IMR-90 (cell line): ENCODE measurements at regions not wholly inside any gene's neighbourhood (a gene's known extent, or its start where the extent isn't known, plus 50 kb on each side); places are given as distances from the start of the nearest gene placed in this dataset.

Experiments used
- ATAC-seq: fragments of 200-7000 bp; cut with Tn5 transposase; 2 replicates; pipeline ENCODE4 v1.9.1; 2020; ENCODE audit warnings: low read depth, mild to moderate bottlenecking, moderate library complexity
- BruUV-seq: library from RNA; stranded (reverse); fragments of 400-500 nt; replicated peaks from 2 replicates; lab custom pipeline; 2021; lab: Mats Ljungman, UMichigan
- CTCF ChIA-PET: fragments of 300-600 bp; formaldehyde crosslinking; extraction: SDS; loops from one replicate; lab custom pipeline; 2021; ENCODE audit warnings: antibody characterized with exemption; lab: Yijun Ruan, JAX
- POLR2A ChIA-PET: fragments of 300-600 bp; sonication (Branson Sonifier 250); formaldehyde crosslinking; loops from one replicate; lab custom pipeline; 2022; ENCODE audit warnings: antibody characterized with exemption; ENCODE audit not compliant: unreplicated experiment; lab: Charles Lee
- DNase-seq: peaks from one replicate; pipeline ENCODE4 v3.0.0; 2013
- H2AFZ ChIP-seq: replicated peaks from 2 replicates; pipeline ENCODE3; 2013; ENCODE audit warnings: low read length, mild to moderate bottlenecking; ENCODE audit not compliant: poor library complexity
- H2AK5ac ChIP-seq: 2 replicates; pipeline ENCODE4 v1.6.1; 2013; ENCODE audit warnings: low read depth, low read length, inconsistent platforms
- H2AK9ac ChIP-seq: replicated peaks from 2 replicates; pipeline ENCODE3; 2013; ENCODE audit warnings: mild to moderate bottlenecking, low read depth, low read length, moderate library complexity; ENCODE audit not compliant: poor library complexity
- H2BK120ac ChIP-seq: 2 replicates; pipeline ENCODE4 v1.6.1; 2013; ENCODE audit warnings: low read depth, low read length, inconsistent platforms
- H2BK15ac ChIP-seq: 3 replicates; pipeline ENCODE4 v1.6.1; 2013; ENCODE audit warnings: low read depth, low read length, inconsistent platforms
- H2BK20ac ChIP-seq: 2 replicates; pipeline ENCODE4 v1.6.1; 2013; ENCODE audit warnings: low read depth, mild to moderate bottlenecking, inconsistent platforms, low read length, moderate library complexity
- H2BK5ac ChIP-seq: 2 replicates; pipeline ENCODE4 v1.6.1; 2013; ENCODE audit warnings: mild to moderate bottlenecking, low read depth, low read length, inconsistent platforms; ENCODE audit not compliant: poor library complexity, severe bottlenecking
- H3K14ac ChIP-seq: replicated peaks from 2 replicates; pipeline ENCODE4 v1.6.1; 2013; ENCODE audit warnings: low read depth, low read length, inconsistent platforms
- H3K18ac ChIP-seq: 2 replicates; pipeline ENCODE4 v1.6.1; 2013; ENCODE audit warnings: low read depth, low read length, control low read depth
- H3K23ac ChIP-seq: 2 replicates; pipeline ENCODE4 v1.6.1; 2013; ENCODE audit warnings: low read depth, low read length, inconsistent platforms
- H3K27ac ChIP-seq: 2 replicates; pipeline ENCODE4 v1.5.1; 2013; ENCODE audit warnings: mild to moderate bottlenecking, control low read depth, low read length; ENCODE audit not compliant: insufficient read depth
- H3K27me3 ChIP-seq: 2 replicates; pipeline ENCODE4 v1.6.1; 2013; ENCODE audit warnings: low read length; ENCODE audit not compliant: control insufficient read depth, insufficient read depth
- H3K36me3 ChIP-seq: 2 replicates; pipeline ENCODE4 v1.6.1; 2013; ENCODE audit warnings: low read length, mixed read lengths; ENCODE audit not compliant: control insufficient read depth, insufficient read depth
- H3K4ac ChIP-seq: 2 replicates; pipeline ENCODE4 v1.6.1; 2013; ENCODE audit warnings: low read depth, low read length, inconsistent platforms
- H3K4me1 ChIP-seq: 2 replicates; pipeline ENCODE4 v1.6.1; 2013; ENCODE audit warnings: low read length, mixed read lengths; ENCODE audit not compliant: control insufficient read depth, insufficient read depth
- H3K4me2 ChIP-seq: 2 replicates; pipeline ENCODE4 v1.6.1; 2013; ENCODE audit warnings: low read depth, mild to moderate bottlenecking, control low read depth, low read length, moderate library complexity
- H3K4me3 ChIP-seq: 2 replicates; pipeline ENCODE4 v1.5.1; 2013; ENCODE audit warnings: low read depth, mild to moderate bottlenecking, control low read depth, low read length, moderate library complexity; ENCODE audit not compliant: insufficient read depth
- H3K56ac ChIP-seq: 2 replicates; pipeline ENCODE4 v1.6.1; 2013; ENCODE audit warnings: low read length, inconsistent platforms; ENCODE audit not compliant: insufficient read depth; ENCODE audit errors: extremely low read depth
- H3K79me1 ChIP-seq, 2 experiments: 2 replicates each; pipeline ENCODE4 v1.6.1; 2013; ENCODE audit warnings: low read length in 2 of 2, inconsistent platforms in 1 of 2, low read depth in 1 of 2
- H3K9ac ChIP-seq: 2 replicates; pipeline ENCODE4 v1.6.1; 2013; ENCODE audit warnings: low read depth, low read length, control low read depth
- H3K9me1 ChIP-seq: 2 replicates; pipeline ENCODE4 v1.6.1; 2013; ENCODE audit warnings: low read length, inconsistent platforms; ENCODE audit not compliant: insufficient read depth
- H3K9me3 ChIP-seq: 2 replicates; pipeline ENCODE4 v1.6.1; 2013; ENCODE audit warnings: low read length; ENCODE audit not compliant: control insufficient read depth, insufficient read depth
- H4K20me1 ChIP-seq: 2 replicates; pipeline ENCODE4 v1.6.1; 2013; ENCODE audit warnings: low read length, inconsistent platforms; ENCODE audit not compliant: insufficient read depth
- H4K5ac ChIP-seq: 2 replicates; pipeline ENCODE4 v1.6.1; 2013; ENCODE audit warnings: mild to moderate bottlenecking, low read depth, low read length, control low read depth
- H4K8ac ChIP-seq, 2 experiments: 2 replicates each; pipeline ENCODE4 v1.6.1; 2013; ENCODE audit warnings: low read depth in 2 of 2, low read length in 2 of 2, control low read depth in 1 of 2, inconsistent platforms in 1 of 2
- H4K91ac ChIP-seq: 2 replicates; pipeline ENCODE4 v1.6.1; 2013; ENCODE audit warnings: low read depth, low read length, inconsistent platforms; ENCODE audit not compliant: insufficient read depth
- CEBPB ChIP-seq: IDR thresholded peaks from 2 replicates; pipeline ENCODE4 v1.6.1; 2012; ENCODE audit warnings: low read depth, low read length, improper control_type of control experiment
- POLR2A ChIP-seq: IDR thresholded peaks from 2 replicates; pipeline ENCODE4 v1.6.1; 2012; ENCODE audit warnings: mild to moderate bottlenecking, low read depth, low read length
- WGBS, 2 experiments: methylation state at CpG; one replicate each; pipeline versions ENCODE4 v1.1.5 to v1.1.7; 2013; ENCODE audit warnings: missing lambda C conversion rate in 2 of 2; ENCODE audit not compliant: insufficient read length in 1 of 2; ENCODE audit errors: extremely low coverage in 2 of 2; 5-methylcytosine and 5-hydroxymethylcytosine counted together
- dilution Hi-C: fragments of 300-500 bp; cut with HindIII; formaldehyde crosslinking; loops from one replicate; pipeline ENCODE4 v1.14.3; 2018; ENCODE audit warnings: low sequenced_read_pairs; ENCODE audit not compliant: unreplicated experiment
- in situ Hi-C: fragments of 300-500 bp; cut with MboI; formaldehyde crosslinking; loops from 3 replicates; pipeline ENCODE4 v1.14.3; 2019; ENCODE audit warnings: low sequenced_read_pairs, inconsistent platforms, mixed read lengths
- intact Hi-C: fragments of 100-400 bp; cut with micrococcal nuclease; formaldehyde crosslinking; loops from 2 replicates; pipeline ENCODE4 v1.10.0; 2022
- TF ChIP-seq, protein P1 (sequence below): fragments of 150-350 bp; IDR thresholded peaks from 2 replicates; pipeline ENCODE4 v1.6.1; 2017; ENCODE audit warnings: mild to moderate bottlenecking, antibody characterized with exemption, low read length, low read depth

- intact Hi-C loops, result no loop called here
- H3K18ac ChIP-seq, result no peak overlapping the region
- WGBS, 2 experiments, result 27% methylated on average over 3 of the region's 15 CpGs; no CpG with 5 or more reads in 1 of the 2 experiments
- no peak overlapping the region for H3K4me2 ChIP-seq
- H2BK120ac ChIP-seq, result no peak overlapping the region
- H2AK5ac ChIP-seq, result no peak overlapping the region
- no peak overlapping the region for H3K56ac ChIP-seq
- no peak overlapping the region for H2BK5ac ChIP-seq
- no peaks in the 10 kb centered on the region for H4K20me1 ChIP-seq
- no peak overlapping the region for H3K4ac ChIP-seq
- no peak overlapping the region for H4K91ac ChIP-seq
- no peaks in the 10 kb centered on the region for H3K27me3 ChIP-seq
- dilution Hi-C loops, result no loop called here
- no peaks in the 10 kb centered on the region for H3K79me1 ChIP-seq
- CTCF ChIA-PET, result no interaction called here
- H4K8ac ChIP-seq, result no peak overlapping the region
- no peak overlapping the region for H2AFZ ChIP-seq
- no TSS peak for BruUV-seq
- H3K27ac ChIP-seq, result no peak overlapping the region
- no peak overlapping the region for H2AK9ac ChIP-seq
- no peak for ATAC-seq
- H3K9me1 ChIP-seq, result no peaks in the 10 kb centered on the region
- H3K4me1 ChIP-seq, result no peaks in the 10 kb centered on the region
- H2BK20ac ChIP-seq, result no peak overlapping the region
- H3K4me3 ChIP-seq, result no peak overlapping the region
- no peak overlapping the region for H3K9ac ChIP-seq
- no peaks in the 10 kb centered on the region for H3K36me3 ChIP-seq
- no peak overlapping the region for H3K14ac ChIP-seq
- in situ Hi-C loops, result no loop called here
- H3K9me3 ChIP-seq, result no peaks in the 10 kb centered on the region
- no peak overlapping the region for H2BK15ac ChIP-seq
- no peak overlapping the region for H3K23ac ChIP-seq
- H4K5ac ChIP-seq, result no peak overlapping the region
- TF ChIP-seq POLR2A (no peak), CEBPB (no peak)
- TF ChIP-seq, protein P1, sequence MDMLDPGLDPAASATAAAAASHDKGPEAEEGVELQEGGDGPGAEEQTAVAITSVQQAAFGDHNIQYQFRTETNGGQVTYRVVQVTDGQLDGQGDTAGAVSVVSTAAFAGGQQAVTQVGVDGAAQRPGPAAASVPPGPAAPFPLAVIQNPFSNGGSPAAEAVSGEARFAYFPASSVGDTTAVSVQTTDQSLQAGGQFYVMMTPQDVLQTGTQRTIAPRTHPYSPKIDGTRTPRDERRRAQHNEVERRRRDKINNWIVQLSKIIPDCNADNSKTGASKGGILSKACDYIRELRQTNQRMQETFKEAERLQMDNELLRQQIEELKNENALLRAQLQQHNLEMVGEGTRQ, result no peak
- POLR2A ChIA-PET, result no interaction called here
- DNase-seq, result no peak
These were observed 501.3 kb downstream of the OMA1 start for GRCh38 chr1:58045094-58045705.
